GM12878 (cell line): ENCODE measurements at regions not wholly inside any gene's neighbourhood (a gene's known extent, or its start where the extent isn't known, plus 50 kb on each side); places are given as distances from the start of the nearest gene placed in this dataset.

ENCODE experiments used
- ATAC-seq: fragments of 200-7000 bp; cut with Tn5 transposase; 3 replicates; pipeline ENCODE4 v1.9.1; 2020; ENCODE audit warnings: mild to moderate bottlenecking, moderate library complexity
- BruUV-seq: library from RNA; stranded (reverse); fragments of 400-500 nt; replicated peaks from 2 replicates; lab custom pipeline; 2021; lab: Mats Ljungman, UMichigan
- CTCF ChIA-PET: fragments of 300-600 bp; sonication (Branson Sonifier 250); formaldehyde crosslinking; extraction: SDS; loops from one replicate; lab custom pipeline; 2021; ENCODE audit warnings: inconsistent platforms; lab: Yijun Ruan, JAX
- POLR2A ChIA-PET: fragments of 350-600 bp; formaldehyde crosslinking; extraction: SDS; loops from one replicate; lab custom pipeline; 2021; ENCODE audit warnings: inconsistent platforms; lab: Charles Lee
- RAD21 ChIA-PET: fragments of 300-600 bp; sonication (Branson Sonifier 250); formaldehyde crosslinking; loops from one replicate; lab custom pipeline; 2023; ENCODE audit warnings: antibody characterized with exemption; ENCODE audit not compliant: unreplicated experiment; lab: Charles Lee
- SMC1A ChIA-PET: fragments of 300-600 bp; sonication (Branson Sonifier 250); formaldehyde crosslinking; loops from one replicate; lab custom pipeline; 2023; ENCODE audit not compliant: unreplicated experiment, uncharacterized antibody; lab: Charles Lee
- DNase-seq: peaks from one replicate; pipeline ENCODE4 v3.0.0-alpha.2; 2011; ENCODE audit warnings: low read depth, low spot score
- FAIRE-seq: peaks from 3 replicates; lab custom pipeline; 2011; peaks lifted over from hg19 to GRCh38; lab: Jason Lieb, UNC
- H2AFZ ChIP-seq: 2 replicates; pipeline ENCODE4 v1.6.0; 2011; ENCODE audit warnings: low read depth, low read length, control low read depth; ENCODE audit not compliant: control insufficient read depth
- H3K27ac ChIP-seq: 2 replicates; pipeline ENCODE4 v1.5.1; 2011; ENCODE audit warnings: control low read depth; ENCODE audit not compliant: control insufficient read depth, insufficient read depth
- H3K27me3 ChIP-seq, 2 experiments: replicated peaks in 1 of 2; 2 replicates each; pipeline versions ENCODE4 v1.6.0 to v1.6.1; 2011; ENCODE audit warnings: low read length in 1 of 2; ENCODE audit not compliant: control insufficient read depth in 2 of 2, insufficient read depth in 2 of 2
- H3K36me3 ChIP-seq, 2 experiments: 2 replicates each; pipeline ENCODE4 v1.5.1; 2011; ENCODE audit warnings: low read length in 1 of 2; ENCODE audit not compliant: control insufficient read depth in 2 of 2, insufficient read depth in 2 of 2
- H3K4me1 ChIP-seq: 2 replicates; pipeline ENCODE4 v1.6.1; 2011; ENCODE audit warnings: mild to moderate bottlenecking, low read length, moderate library complexity, mixed read lengths; ENCODE audit not compliant: control insufficient read depth, insufficient read depth
- H3K4me2 ChIP-seq: 2 replicates; pipeline ENCODE4 v1.6.0; 2011; ENCODE audit warnings: control low read depth; ENCODE audit not compliant: control insufficient read depth, insufficient read depth
- H3K4me3 ChIP-seq: fragments of 200-600 bp; sonication (generic); 2 replicates; pipeline ENCODE4 v1.5.1; 2016
- H3K79me2 ChIP-seq: 2 replicates; pipeline ENCODE4 v1.6.0; 2011; ENCODE audit warnings: low read length; ENCODE audit not compliant: control insufficient read depth, insufficient read depth
- H3K9ac ChIP-seq: 2 replicates; pipeline ENCODE4 v1.8.0; 2011; ENCODE audit warnings: low read length, control low read depth, mixed read lengths; ENCODE audit not compliant: control insufficient read depth, insufficient read depth
- H3K9me3 ChIP-seq: replicated peaks from 3 replicates; pipeline ENCODE4 v1.5.1; 2011; ENCODE audit warnings: mild to moderate bottlenecking, low read length; ENCODE audit not compliant: control insufficient read depth, insufficient read depth
- H4K20me1 ChIP-seq: 2 replicates; pipeline ENCODE4 v1.6.0; 2011; ENCODE audit not compliant: control insufficient read depth, insufficient read depth
- CHD2 ChIP-seq: IDR thresholded peaks from 2 replicates; pipeline ENCODE4 v1.6.1; 2011; ENCODE audit warnings: low read depth, low read length, improper control_type of control experiment, borderline replicate concordance
- MYB ChIP-seq: fragments of 150-350 bp; IDR thresholded peaks from 2 replicates; pipeline ENCODE4 v1.6.1; 2014; ENCODE audit warnings: mild to moderate bottlenecking, low read depth, low read length, borderline replicate concordance
- MYC ChIP-seq: IDR thresholded peaks from 2 replicates; pipeline ENCODE4 v1.6.1; 2011; ENCODE audit warnings: mild to moderate bottlenecking, low read length, moderate library complexity, inconsistent platforms; ENCODE audit not compliant: insufficient read depth, insufficient replicate concordance, insufficient read length, severe bottlenecking
- NR2F1 ChIP-seq: fragments of 450-650 bp; conservative IDR thresholded peaks from 2 replicates; pipeline ENCODE4 v1.6.1; 2017; ENCODE audit warnings: mild to moderate bottlenecking
- NRF1 ChIP-seq: conservative IDR thresholded peaks from 2 replicates; pipeline ENCODE4 v1.6.1; 2011; ENCODE audit warnings: mild to moderate bottlenecking, low read depth, low read length, improper control_type of control experiment
- SUZ12 ChIP-seq: fragments of 200-600 bp; sonication (generic); IDR thresholded peaks from one replicate; pipeline ENCODE4 v1.6.1; 2018; ENCODE audit warnings: antibody characterized with exemption, mild to moderate bottlenecking; ENCODE audit not compliant: unreplicated experiment
- WGBS: methylation state at CpG from one replicate; pipeline ENCODE4 v1.1.6; 2016; ENCODE audit warnings: low lambda C conversion rate; ENCODE audit not compliant: insufficient replicate concordance, insufficient coverage; ENCODE audit errors: missing lambda C conversion rate; 5-methylcytosine and 5-hydroxymethylcytosine counted together
- in situ Hi-C: fragments of 300-500 bp; cut with MboI; formaldehyde crosslinking; loops from 9 replicates; pipeline ENCODE4 v1.14.3; 2018; ENCODE audit warnings: mixed read lengths
- intact Hi-C: fragments of 100-400 bp; cut with micrococcal nuclease; formaldehyde crosslinking; loops from one replicate; pipeline ENCODE4 v1.14.2; 2022; ENCODE audit not compliant: unreplicated experiment
- TF ChIP-seq, protein P1 (sequence below): IDR thresholded peaks from 2 replicates; pipeline ENCODE4 v1.6.1; 2012; ENCODE audit warnings: low read depth, low read length, improper control_type of control experiment
- TF ChIP-seq, protein P2 (sequence below): fragments of 450-650 bp; IDR thresholded peaks from 2 replicates; pipeline ENCODE4 v1.6.1; 2018; ENCODE audit warnings: mild to moderate bottlenecking, low read depth, moderate library complexity; ENCODE audit not compliant: partially characterized antibody
- TF ChIP-seq, protein P3 (sequence below): IDR thresholded peaks from 2 replicates; pipeline ENCODE4 v1.6.1; 2011; ENCODE audit warnings: low read depth, mild to moderate bottlenecking, low read length, moderate library complexity, borderline replicate concordance; ENCODE audit errors: extremely low read depth

DNA sequence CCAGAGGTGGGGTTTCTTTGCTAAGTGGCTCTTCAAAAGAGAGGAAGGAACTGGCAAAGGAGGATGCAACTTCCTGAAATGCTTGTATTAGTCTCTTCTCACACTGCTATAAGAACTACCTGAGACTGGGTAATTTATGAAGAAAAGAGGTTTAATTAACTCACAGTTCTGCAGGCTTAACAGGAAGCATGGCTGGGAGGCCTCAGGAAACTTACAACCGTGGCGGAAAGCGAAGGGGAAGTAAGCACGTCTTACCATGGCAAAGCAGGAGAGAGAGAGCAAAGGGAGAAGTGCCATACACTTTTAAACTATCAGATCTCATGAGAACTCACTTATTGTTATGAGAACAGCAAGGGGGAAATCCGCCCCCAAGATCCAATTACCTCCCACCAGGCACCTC is 505.7 kb downstream of the ZNF674 start:
- intact Hi-C loops, result no loop called here
- 28% methylated on average over 5 of the region's 5 CpGs for WGBS
- H3K9me3 ChIP-seq, result no peaks in the 10 kb centered on the region
- in situ Hi-C loops, result no loop called here
- no peaks in the 10 kb centered on the region for H3K79me2 ChIP-seq
- no peaks in the 10 kb centered on the region for H3K4me1 ChIP-seq
- no peak overlapping the region for H2AFZ ChIP-seq
- H3K9ac ChIP-seq, result no peak overlapping the region
- SMC1A ChIA-PET, result no interaction called here
- CTCF ChIA-PET, result no interaction called here
- H3K4me3 ChIP-seq, result no peak overlapping the region
- no peaks in the 10 kb centered on the region for H4K20me1 ChIP-seq
- RAD21 ChIA-PET, result no interaction called here
- no TSS peak for BruUV-seq
- H3K4me2 ChIP-seq, result no peak overlapping the region
- no peaks in the 10 kb centered on the region for H3K27me3 ChIP-seq
- no peaks in the 10 kb centered on the region for H3K36me3 ChIP-seq
- FAIRE-seq (no peak), DNase-seq (no peak), ATAC-seq (no peak)
- TF ChIP-seq, protein P1, sequence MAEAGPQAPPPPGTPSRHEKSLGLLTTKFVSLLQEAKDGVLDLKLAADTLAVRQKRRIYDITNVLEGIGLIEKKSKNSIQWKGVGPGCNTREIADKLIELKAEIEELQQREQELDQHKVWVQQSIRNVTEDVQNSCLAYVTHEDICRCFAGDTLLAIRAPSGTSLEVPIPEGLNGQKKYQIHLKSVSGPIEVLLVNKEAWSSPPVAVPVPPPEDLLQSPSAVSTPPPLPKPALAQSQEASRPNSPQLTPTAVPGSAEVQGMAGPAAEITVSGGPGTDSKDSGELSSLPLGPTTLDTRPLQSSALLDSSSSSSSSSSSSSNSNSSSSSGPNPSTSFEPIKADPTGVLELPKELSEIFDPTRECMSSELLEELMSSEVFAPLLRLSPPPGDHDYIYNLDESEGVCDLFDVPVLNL, result no peak
- TF ChIP-seq, protein P2, sequence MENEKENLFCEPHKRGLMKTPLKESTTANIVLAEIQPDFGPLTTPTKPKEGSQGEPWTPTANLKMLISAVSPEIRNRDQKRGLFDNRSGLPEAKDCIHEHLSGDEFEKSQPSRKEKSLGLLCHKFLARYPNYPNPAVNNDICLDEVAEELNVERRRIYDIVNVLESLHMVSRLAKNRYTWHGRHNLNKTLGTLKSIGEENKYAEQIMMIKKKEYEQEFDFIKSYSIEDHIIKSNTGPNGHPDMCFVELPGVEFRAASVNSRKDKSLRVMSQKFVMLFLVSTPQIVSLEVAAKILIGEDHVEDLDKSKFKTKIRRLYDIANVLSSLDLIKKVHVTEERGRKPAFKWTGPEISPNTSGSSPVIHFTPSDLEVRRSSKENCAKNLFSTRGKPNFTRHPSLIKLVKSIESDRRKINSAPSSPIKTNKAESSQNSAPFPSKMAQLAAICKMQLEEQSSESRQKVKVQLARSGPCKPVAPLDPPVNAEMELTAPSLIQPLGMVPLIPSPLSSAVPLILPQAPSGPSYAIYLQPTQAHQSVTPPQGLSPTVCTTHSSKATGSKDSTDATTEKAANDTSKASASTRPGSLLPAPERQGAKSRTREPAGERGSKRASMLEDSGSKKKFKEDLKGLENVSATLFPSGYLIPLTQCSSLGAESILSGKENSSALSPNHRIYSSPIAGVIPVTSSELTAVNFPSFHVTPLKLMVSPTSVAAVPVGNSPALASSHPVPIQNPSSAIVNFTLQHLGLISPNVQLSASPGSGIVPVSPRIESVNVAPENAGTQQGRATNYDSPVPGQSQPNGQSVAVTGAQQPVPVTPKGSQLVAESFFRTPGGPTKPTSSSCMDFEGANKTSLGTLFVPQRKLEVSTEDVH, result no peak
- no peak for TF ChIP-seq MYC
- TF ChIP-seq SUZ12, result no peak
- TF ChIP-seq NRF1, result no peak
- no peak for TF ChIP-seq CHD2
- TF ChIP-seq, protein P3, sequence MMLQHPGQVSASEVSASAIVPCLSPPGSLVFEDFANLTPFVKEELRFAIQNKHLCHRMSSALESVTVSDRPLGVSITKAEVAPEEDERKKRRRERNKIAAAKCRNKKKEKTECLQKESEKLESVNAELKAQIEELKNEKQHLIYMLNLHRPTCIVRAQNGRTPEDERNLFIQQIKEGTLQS, result no peak
- TF ChIP-seq NR2F1, result no peak
- no peak for TF ChIP-seq MYB
- POLR2A ChIA-PET, result no interaction called here
- no peak overlapping the region for H3K27ac ChIP-seq
